ENCODE measurements at regions not wholly inside any gene's neighbourhood (a gene's known extent, or its start where the extent isn't known, plus 50 kb on each side); places are given as distances from the start of the nearest gene placed in this dataset.

DNA sequence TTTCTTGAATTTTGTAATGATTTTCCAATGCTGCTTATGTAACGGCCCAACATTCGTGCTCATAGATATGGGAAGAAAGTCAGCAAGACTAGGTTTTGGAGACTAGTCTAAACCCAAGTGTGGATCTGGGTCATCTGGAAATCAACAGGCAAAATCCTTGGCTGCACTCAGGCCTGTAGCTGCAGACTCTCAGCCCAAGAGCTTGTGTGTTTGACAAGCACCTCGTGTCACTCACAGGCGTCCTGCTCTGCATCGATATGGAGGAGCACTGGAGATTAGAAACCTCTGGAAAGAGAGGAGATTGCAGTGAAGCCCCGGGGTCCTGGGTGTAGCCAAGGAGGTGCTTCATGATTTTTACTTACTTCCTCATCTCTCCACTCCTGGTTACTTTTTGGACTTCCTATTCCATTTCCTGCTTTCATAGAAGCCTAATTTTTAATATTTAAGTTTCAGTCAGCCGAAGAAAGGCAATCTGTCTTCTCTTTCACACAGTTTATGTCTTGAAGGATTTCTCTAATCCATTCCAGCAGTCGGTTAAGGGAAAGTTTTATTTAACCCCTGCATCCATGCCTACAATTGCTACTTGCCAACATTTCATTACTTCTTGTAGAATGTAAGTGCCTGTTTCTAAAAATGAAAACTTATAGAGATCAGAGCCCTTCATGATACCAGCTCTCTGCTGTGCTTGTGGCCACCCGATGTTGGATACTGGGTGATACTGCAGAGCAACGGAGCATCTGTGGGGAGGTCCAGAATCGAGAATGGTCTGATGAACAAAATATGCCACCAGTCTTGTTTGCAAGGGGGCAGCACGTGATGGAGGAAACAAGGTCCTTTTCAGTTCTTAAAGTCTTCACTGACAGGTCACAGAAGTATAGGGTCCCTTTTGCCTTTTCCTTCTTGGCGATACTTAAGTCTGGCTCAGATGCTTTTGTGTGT, 296.3 kb downstream of the QKI start (continued):
- TF ChIP-seq CTCF (IDR thresholded peaks at IDR 0.05 in 2 of 3, conservative IDR thresholded peaks at IDR 0.05 in 1 of 3; ENCODE audit: borderline replicate concordance in 1 of 3, insufficient read depth in 1 of 3, low read depth in 2 of 3, low read length in 2 of 3) (no peak), FOSL1 (IDR thresholded peaks at IDR 0.05; ENCODE audit: low read depth) (no peak)

GRCh38 chr6:163709693-163710092, 295.2 kb downstream of the QKI start:
- no peaks in the 10 kb centered on the region for H3K36me3 ChIP-seq (ENCODE audit: control insufficient read depth in 1 of 2, insufficient read depth in 2 of 2, low read length in 2 of 2)
- DNase-seq (ENCODE audit: low read depth, low spot score) (no peak), ATAC-seq (no peak)
- TF ChIP-seq, protein P1, sequence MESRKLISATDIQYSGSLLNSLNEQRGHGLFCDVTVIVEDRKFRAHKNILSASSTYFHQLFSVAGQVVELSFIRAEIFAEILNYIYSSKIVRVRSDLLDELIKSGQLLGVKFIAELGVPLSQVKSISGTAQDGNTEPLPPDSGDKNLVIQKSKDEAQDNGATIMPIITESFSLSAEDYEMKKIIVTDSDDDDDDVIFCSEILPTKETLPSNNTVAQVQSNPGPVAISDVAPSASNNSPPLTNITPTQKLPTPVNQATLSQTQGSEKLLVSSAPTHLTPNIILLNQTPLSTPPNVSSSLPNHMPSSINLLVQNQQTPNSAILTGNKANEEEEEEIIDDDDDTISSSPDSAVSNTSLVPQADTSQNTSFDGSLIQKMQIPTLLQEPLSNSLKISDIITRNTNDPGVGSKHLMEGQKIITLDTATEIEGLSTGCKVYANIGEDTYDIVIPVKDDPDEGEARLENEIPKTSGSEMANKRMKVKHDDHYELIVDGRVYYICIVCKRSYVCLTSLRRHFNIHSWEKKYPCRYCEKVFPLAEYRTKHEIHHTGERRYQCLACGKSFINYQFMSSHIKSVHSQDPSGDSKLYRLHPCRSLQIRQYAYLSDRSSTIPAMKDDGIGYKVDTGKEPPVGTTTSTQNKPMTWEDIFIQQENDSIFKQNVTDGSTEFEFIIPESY (IDR thresholded peaks at IDR 0.05; ENCODE audit: extremely low read depth, insufficient replicate concordance, low read length) = no peak
- TF ChIP-seq SIN3A (IDR thresholded peaks at IDR 0.05; ENCODE audit: low read depth) (no peak), POLR2AphosphoS5 (IDR thresholded peaks at IDR 0.05; ENCODE audit: low read depth, low read length) (no peak), YY1 (IDR thresholded peaks at IDR 0.05; ENCODE audit: extremely low read depth, insufficient replicate concordance, low read depth, low read length) (no peak), ELF1 (IDR thresholded peaks at IDR 0.05; ENCODE audit: borderline replicate concordance, low read depth) (no peak), FOSL1 (IDR thresholded peaks at IDR 0.05; ENCODE audit: low read depth) (no peak), SRF (IDR thresholded peaks at IDR 0.05; ENCODE audit: low read depth) (no peak), JUND (IDR thresholded peaks at IDR 0.05) (no peak), RAD21 (IDR thresholded peaks at IDR 0.05; ENCODE audit: low read depth) (no peak), EZH2 (IDR thresholded peaks at IDR 0.05) (no peak), TCF7L2 (IDR thresholded peaks at IDR 0.05; ENCODE audit: borderline replicate concordance, extremely low read depth, insufficient read depth, insufficient read length) (no peak), SP1 (IDR thresholded peaks at IDR 0.05; ENCODE audit: low read depth) (no peak), POLR2A (IDR thresholded peaks at IDR 0.05; ENCODE audit: borderline replicate concordance, extremely low read depth, insufficient read depth, insufficient read length) (no peak), CBX3 (IDR thresholded peaks at IDR 0.05; ENCODE audit: low read depth) (no peak)
- TF ChIP-seq, protein P2, sequence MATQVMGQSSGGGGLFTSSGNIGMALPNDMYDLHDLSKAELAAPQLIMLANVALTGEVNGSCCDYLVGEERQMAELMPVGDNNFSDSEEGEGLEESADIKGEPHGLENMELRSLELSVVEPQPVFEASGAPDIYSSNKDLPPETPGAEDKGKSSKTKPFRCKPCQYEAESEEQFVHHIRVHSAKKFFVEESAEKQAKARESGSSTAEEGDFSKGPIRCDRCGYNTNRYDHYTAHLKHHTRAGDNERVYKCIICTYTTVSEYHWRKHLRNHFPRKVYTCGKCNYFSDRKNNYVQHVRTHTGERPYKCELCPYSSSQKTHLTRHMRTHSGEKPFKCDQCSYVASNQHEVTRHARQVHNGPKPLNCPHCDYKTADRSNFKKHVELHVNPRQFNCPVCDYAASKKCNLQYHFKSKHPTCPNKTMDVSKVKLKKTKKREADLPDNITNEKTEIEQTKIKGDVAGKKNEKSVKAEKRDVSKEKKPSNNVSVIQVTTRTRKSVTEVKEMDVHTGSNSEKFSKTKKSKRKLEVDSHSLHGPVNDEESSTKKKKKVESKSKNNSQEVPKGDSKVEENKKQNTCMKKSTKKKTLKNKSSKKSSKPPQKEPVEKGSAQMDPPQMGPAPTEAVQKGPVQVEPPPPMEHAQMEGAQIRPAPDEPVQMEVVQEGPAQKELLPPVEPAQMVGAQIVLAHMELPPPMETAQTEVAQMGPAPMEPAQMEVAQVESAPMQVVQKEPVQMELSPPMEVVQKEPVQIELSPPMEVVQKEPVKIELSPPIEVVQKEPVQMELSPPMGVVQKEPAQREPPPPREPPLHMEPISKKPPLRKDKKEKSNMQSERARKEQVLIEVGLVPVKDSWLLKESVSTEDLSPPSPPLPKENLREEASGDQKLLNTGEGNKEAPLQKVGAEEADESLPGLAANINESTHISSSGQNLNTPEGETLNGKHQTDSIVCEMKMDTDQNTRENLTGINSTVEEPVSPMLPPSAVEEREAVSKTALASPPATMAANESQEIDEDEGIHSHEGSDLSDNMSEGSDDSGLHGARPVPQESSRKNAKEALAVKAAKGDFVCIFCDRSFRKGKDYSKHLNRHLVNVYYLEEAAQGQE (IDR thresholded peaks at IDR 0.05; ENCODE audit: low read depth) = no peak
- TF ChIP-seq, protein P3, sequence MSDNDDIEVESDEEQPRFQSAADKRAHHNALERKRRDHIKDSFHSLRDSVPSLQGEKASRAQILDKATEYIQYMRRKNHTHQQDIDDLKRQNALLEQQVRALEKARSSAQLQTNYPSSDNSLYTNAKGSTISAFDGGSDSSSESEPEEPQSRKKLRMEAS (IDR thresholded peaks at IDR 0.05) = no peak
- ChIA-PET CTCF (no interaction called here), POLR2A (no interaction called here), RAD21 (ENCODE audit: low non-redundant PET in 1 of 2, low total read pairs in 2 of 2, uncharacterized antibody in 2 of 2, unreplicated experiment in 2 of 2) (no interaction called here)
- H4K20me1 ChIP-seq (ENCODE audit: insufficient read depth) = no peaks in the 10 kb centered on the region
- no peaks in the 10 kb centered on the region for H3K4me1 ChIP-seq (ENCODE audit: control insufficient read depth in 1 of 2, insufficient read depth in 2 of 2, low read length in 2 of 2)
- no peak overlapping the region for H3K27ac ChIP-seq (ENCODE audit: low read depth, low read length)
- BruUV-seq (replicated peaks) = no TSS peak
- no peak overlapping the region for H2AFZ ChIP-seq (ENCODE audit: low read depth, low read length, poor library complexity, severe bottlenecking)
- intact Hi-C loops (cut with micrococcal nuclease) = no loop called here
- no peak overlapping the region for H3K4me2 ChIP-seq (ENCODE audit: low read length)
- H3K4me3 ChIP-seq (replicated peaks in 1 of 2; ENCODE audit: low read depth in 1 of 2, low read length in 2 of 2) = no peak overlapping the region
- no peaks in the 10 kb centered on the region for H3K9me3 ChIP-seq (ENCODE audit: control insufficient read depth in 1 of 2, insufficient read depth in 1 of 2, low read depth in 1 of 2, low read length in 2 of 2)
- H3K9ac ChIP-seq (ENCODE audit: low read length) = no peak overlapping the region
- H3K27me3 ChIP-seq (ENCODE audit: insufficient read depth, low read length) = no peaks in the 10 kb centered on the region
- no peaks in the 10 kb centered on the region for H3K9me2 ChIP-seq (ENCODE audit: insufficient read depth)
- no peaks in the 10 kb centered on the region for H3K79me2 ChIP-seq (ENCODE audit: insufficient read depth, low read length)
